Endodermal cell (in vitro differentiated cells): ENCODE measurements at regions not wholly inside any gene's neighbourhood (a gene's known extent, or its start where the extent isn't known, plus 50 kb on each side); places are given as distances from the start of the nearest gene placed in this dataset.

Source experiments
- DNase-seq: peaks from one replicate; pipeline ENCODE4 v3.0.0-alpha.2; 2017
- H3K27ac ChIP-seq: 2 replicates; pipeline ENCODE4 v1.5.1; 2013; ENCODE audit warnings: mild to moderate bottlenecking, low read depth, low read length, moderate library complexity
- H3K27me3 ChIP-seq: 2 replicates; pipeline ENCODE4 v1.6.1; 2013; ENCODE audit warnings: mild to moderate bottlenecking, low read length, moderate library complexity; ENCODE audit not compliant: insufficient read depth, control insufficient read depth, poor library complexity, severe bottlenecking
- H3K36me3 ChIP-seq: 2 replicates; pipeline ENCODE4 v1.7.0; 2013; ENCODE audit warnings: mild to moderate bottlenecking, low read length, moderate library complexity; ENCODE audit not compliant: control insufficient read depth, insufficient read depth
- H3K4me1 ChIP-seq: one replicate; pipeline ENCODE4 v1.7.0; 2013; ENCODE audit warnings: low read length; ENCODE audit not compliant: control insufficient read depth, insufficient read depth
- H3K4me3 ChIP-seq: 2 replicates; pipeline ENCODE4 v1.5.1; 2013; ENCODE audit warnings: mild to moderate bottlenecking, low read length, moderate library complexity
- H3K9ac ChIP-seq: 2 replicates; pipeline ENCODE4 v1.6.1; 2013; ENCODE audit warnings: mild to moderate bottlenecking, low read length, moderate library complexity; ENCODE audit not compliant: poor library complexity, severe bottlenecking; ENCODE audit errors: extremely low read depth
- H3K9me3 ChIP-seq: 2 replicates; pipeline ENCODE4 v1.6.1; 2013; ENCODE audit warnings: mild to moderate bottlenecking, low read length, moderate library complexity; ENCODE audit not compliant: control insufficient read depth
- H3K27ac Mint-ChIP-seq: 2 replicates; pipeline ENCODE4 v1.8.0; 2020; ENCODE audit warnings: mixed read lengths
- H3K27me3 Mint-ChIP-seq: 2 replicates; pipeline ENCODE4 v1.8.0; 2021; ENCODE audit warnings: mild to moderate bottlenecking, mixed read lengths; ENCODE audit not compliant: insufficient read depth
- H3K36me3 Mint-ChIP-seq: 2 replicates; pipeline ENCODE4 v1.8.0; 2020; ENCODE audit warnings: low read depth, mixed read lengths
- H3K4me1 Mint-ChIP-seq: 2 replicates; pipeline ENCODE4 v1.8.0; 2020; ENCODE audit warnings: mixed read lengths
- H3K4me3 Mint-ChIP-seq: 2 replicates; pipeline ENCODE4 v1.8.0; 2020; ENCODE audit warnings: mild to moderate bottlenecking, moderate library complexity, mixed read lengths
- H3K9me3 Mint-ChIP-seq: 2 replicates; pipeline ENCODE4 v1.8.0; 2020; ENCODE audit warnings: mild to moderate bottlenecking, mixed read lengths
- CTCF ChIP-seq: fragments of 200-600 bp; sonication (generic); conservative IDR thresholded peaks from 2 replicates; pipeline ENCODE4 v1.5.0; 2021; ENCODE audit warnings: antibody characterized with exemption, mild to moderate bottlenecking
- WGBS, 2 experiments: methylation state at CpG; one replicate each; pipeline versions ENCODE4 v1.1.5 to v1.1.7; 2013; ENCODE audit warnings: missing lambda C conversion rate in 2 of 2, mixed read lengths in 1 of 2; ENCODE audit not compliant: insufficient coverage in 1 of 2, insufficient read length in 1 of 2; 5-methylcytosine and 5-hydroxymethylcytosine counted together

- WGBS, 2 experiments: no CpG with 5 or more reads among the region's 1 CpG
- no peak for DNase-seq
- Histone ChIP-seq H3K9me3 (peaks cover 7% of the 10 kb centered on the region), H3K9ac (no peak overlapping the region), H3K4me3 (no peak overlapping the region), H3K27ac (no peak overlapping the region), H3K4me1 (peaks cover 8% of the 10 kb centered on the region), H3K27me3 (no peaks in the 10 kb centered on the region), H3K36me3 (no peaks in the 10 kb centered on the region)
- no peak overlapping the region for H3K27ac Mint-ChIP-seq
- H3K4me1 Mint-ChIP-seq: peaks cover 26% of the 10 kb centered on the region
- no peak for TF ChIP-seq CTCF
- H3K27me3 Mint-ChIP-seq: no peaks in the 10 kb centered on the region
- H3K4me3 Mint-ChIP-seq: no peak overlapping the region
- H3K9me3 Mint-ChIP-seq: peaks cover 4% of the 10 kb centered on the region
- no peaks in the 10 kb centered on the region for H3K36me3 Mint-ChIP-seq
Measured at GRCh38 chr12:90166012-90166411, 457.4 kb upstream of the ATP2B1 start.

DNA sequence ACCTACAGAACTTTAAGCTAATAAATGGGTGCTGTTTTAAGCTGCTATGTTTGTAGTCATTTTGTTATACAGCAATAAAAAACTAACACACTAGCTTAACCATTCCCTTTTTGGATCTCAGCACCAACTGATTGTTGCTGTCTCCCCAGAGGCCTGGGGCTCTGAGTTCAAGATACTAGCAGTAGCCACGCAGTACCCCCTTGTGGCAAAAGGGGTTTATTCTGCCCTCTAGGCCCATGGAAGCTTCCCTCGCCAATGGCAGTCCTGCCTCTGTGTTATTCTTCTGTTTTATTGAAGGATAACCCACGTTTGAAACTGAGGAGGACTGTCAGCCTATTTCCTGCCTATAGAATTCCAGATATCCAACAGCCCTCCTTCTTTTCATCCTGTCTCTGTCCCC lies 455.3 kb upstream of the ATP2B1 start:
- no peak overlapping the region for H3K4me3 Mint-ChIP-seq
- H3K27ac Mint-ChIP-seq: no peak overlapping the region
- no peaks in the 10 kb centered on the region for H3K36me3 ChIP-seq
- H3K4me1 Mint-ChIP-seq: peaks cover 26% of the 10 kb centered on the region
- no peaks in the 10 kb centered on the region for H3K27me3 ChIP-seq
- peaks cover 6% of the 10 kb centered on the region for H3K9me3 Mint-ChIP-seq
- peak; percentile 52 for TF ChIP-seq CTCF
- no peaks in the 10 kb centered on the region for H3K36me3 Mint-ChIP-seq
- H3K9ac ChIP-seq: no peak overlapping the region
- no peak overlapping the region for H3K4me3 ChIP-seq
- H3K27ac ChIP-seq: no peak overlapping the region
- H3K4me1 ChIP-seq: peaks cover 8% of the 10 kb centered on the region
- no peaks in the 10 kb centered on the region for H3K27me3 Mint-ChIP-seq
- peak; percentile 58 for DNase-seq
- H3K9me3 ChIP-seq: peaks cover 7% of the 10 kb centered on the region
- WGBS, 2 experiments: 90 to 94% methylated on average over 2 to 3 of the region's 3 CpGs

- Mint-ChIP-seq H3K4me3 (no peak overlapping the region), H3K4me1 (peaks cover 5% of the 10 kb centered on the region), H3K27ac (no peak overlapping the region), H3K9me3 (no peaks in the 10 kb centered on the region), H3K27me3 (no peaks in the 10 kb centered on the region), H3K36me3 (no peaks in the 10 kb centered on the region)
- TF ChIP-seq CTCF: no peak
- Histone ChIP-seq H3K36me3 (no peaks in the 10 kb centered on the region), H3K27ac (no peak overlapping the region), H3K4me3 (no peak overlapping the region), H3K27me3 (no peaks in the 10 kb centered on the region), H3K4me1 (peaks cover 3% of the 10 kb centered on the region), H3K9ac (no peak overlapping the region), H3K9me3 (no peaks in the 10 kb centered on the region)
- DNase-seq: no peak
- WGBS, 2 experiments: 91 to 100% methylated on average over 1 to 5 of the region's 5 CpGs
Measured at GRCh38 chr12:90153827-90154226, 445.2 kb upstream of the ATP2B1 start.
